ENCODE measurements at regions not wholly inside any gene's neighbourhood (a gene's known extent, or its start where the extent isn't known, plus 50 kb on each side); places are given as distances from the start of the nearest gene placed in this dataset.
A peak's percentile ranks its signal among the peaks of the same experiment; 100 is the strongest.

- TF ChIP-seq EZH2 (IDR thresholded peaks at IDR 0.05; ENCODE audit: low read length, unreplicated experiment), result no peak
- no peak for TF ChIP-seq EZH2phosphoT487 (IDR thresholded peaks at IDR 0.05; ENCODE audit: borderline replicate concordance, low read length)
- no peak for TF ChIP-seq CTCF (conservative IDR thresholded peaks at IDR 0.05; ENCODE audit: low read depth, low read length)
- CTCF ChIA-PET, result no interaction called here
- H3F3A ChIP-seq (ENCODE audit: low read length, unreplicated experiment), result peaks cover 3% of the 10 kb centered on the region
- H3K27me3 ChIP-seq (ENCODE audit: low read length), result no peaks in the 10 kb centered on the region
- ATAC-seq (no peak), DNase-seq (no peak)
- H4K20me1 ChIP-seq (ENCODE audit: low read length), result no peaks in the 10 kb centered on the region
- no peaks in the 10 kb centered on the region for H3K9me3 ChIP-seq (ENCODE audit: low read length)
- H3K4me1 ChIP-seq (ENCODE audit: insufficient read depth, low read length), result peaks cover 9% of the 10 kb centered on the region
- H3K9ac ChIP-seq (ENCODE audit: low read length), result no peak overlapping the region
- no TSS peak for BruUV-seq (replicated peaks)
- H3K27ac ChIP-seq (ENCODE audit: low read length), result no peak overlapping the region
- H3K79me2 ChIP-seq (ENCODE audit: low read length), result no peaks in the 10 kb centered on the region
- POLR2A ChIA-PET (ENCODE audit: unreplicated experiment), result no interaction called here
- no peak overlapping the region for H3K4me2 ChIP-seq (ENCODE audit: low read length)
- no peaks in the 10 kb centered on the region for H3K36me3 ChIP-seq (ENCODE audit: low read depth, low read length)
- H2AFZ ChIP-seq (ENCODE audit: low read length), result no peak overlapping the region
- H3K4me3 ChIP-seq (ENCODE audit: low read length), result no peak overlapping the region
- no peaks in the 10 kb centered on the region for H3K9me2 ChIP-seq (replicated peaks; ENCODE audit: low read length)
- intact Hi-C loops (cut with micrococcal nuclease), result no loop called here
These were observed 200.5 kb downstream of the KLF5 start for GRCh38 chr13:73259061-73260017.

DNA sequence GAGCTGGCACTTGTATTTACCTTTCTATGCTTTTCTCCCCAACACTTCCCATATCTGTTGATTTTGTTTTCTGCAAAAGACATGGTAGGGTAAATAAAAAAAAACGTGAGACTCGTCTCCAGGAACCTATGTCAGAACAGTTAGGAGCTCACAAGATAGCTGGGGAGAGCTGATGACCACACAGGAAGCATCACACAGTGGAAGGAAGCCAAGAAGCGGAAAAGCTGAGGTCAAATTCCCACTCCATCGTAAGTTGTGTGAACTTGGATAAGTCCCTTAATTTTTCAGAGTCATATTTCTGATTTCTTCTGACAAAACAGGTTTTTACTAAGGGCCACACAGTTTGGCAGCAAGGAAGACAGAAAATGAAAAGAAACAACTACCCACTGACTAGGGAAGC, 199.6 kb downstream of the KLF5 start:
- Histone ChIP-seq H3K4me3 (ENCODE audit: low read length) (no peak overlapping the region), H3F3A (ENCODE audit: low read length, unreplicated experiment) (peaks cover 3% of the 10 kb centered on the region), H3K4me2 (ENCODE audit: low read length) (no peak overlapping the region), H3K9me2 (replicated peaks; ENCODE audit: low read length) (no peaks in the 10 kb centered on the region), H3K27me3 (ENCODE audit: low read length) (no peaks in the 10 kb centered on the region), H2AFZ (ENCODE audit: low read length) (no peak overlapping the region), H3K9ac (ENCODE audit: low read length) (no peak overlapping the region), H3K9me3 (ENCODE audit: low read length) (no peaks in the 10 kb centered on the region), H3K36me3 (ENCODE audit: low read depth, low read length) (no peaks in the 10 kb centered on the region), H4K20me1 (ENCODE audit: low read length) (no peaks in the 10 kb centered on the region), H3K4me1 (ENCODE audit: insufficient read depth, low read length) (peaks cover 10% of the 10 kb centered on the region), H3K27ac (ENCODE audit: low read length) (no peak overlapping the region), H3K79me2 (ENCODE audit: low read length) (no peaks in the 10 kb centered on the region)
- DNase-seq (no peak), ATAC-seq (no peak)
- ChIA-PET CTCF (no interaction called here), POLR2A (ENCODE audit: unreplicated experiment) (no interaction called here)
- no TSS peak for BruUV-seq (replicated peaks)
- TF ChIP-seq EZH2 (IDR thresholded peaks at IDR 0.05; ENCODE audit: low read length, unreplicated experiment) (no peak), CTCF (conservative IDR thresholded peaks at IDR 0.05; ENCODE audit: low read depth, low read length) (no peak), EZH2phosphoT487 (IDR thresholded peaks at IDR 0.05; ENCODE audit: borderline replicate concordance, low read length) (no peak)
- intact Hi-C loops (cut with micrococcal nuclease), result no loop called here

DNA sequence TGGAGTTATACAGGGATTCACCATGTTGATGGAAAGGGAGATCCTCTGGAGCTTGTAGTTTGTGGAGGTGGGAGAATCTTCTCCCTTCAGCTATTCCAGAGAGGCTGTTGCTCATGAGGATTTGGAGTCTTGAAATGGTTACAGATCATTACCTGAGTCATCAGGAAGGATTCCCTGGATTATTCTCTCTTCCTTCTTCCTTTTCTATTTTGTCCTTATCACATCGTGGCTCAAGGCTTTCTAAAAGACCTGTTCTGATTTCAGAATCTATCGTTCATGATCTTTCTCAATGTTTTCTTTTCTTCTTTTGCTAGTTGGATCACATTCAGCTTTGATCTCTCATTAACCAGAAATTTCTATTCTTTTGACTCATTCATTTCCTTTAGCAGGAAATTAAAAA, 196.0 kb downstream of the KLF5 start:
- ATAC-seq (peak; percentile 54), DNase-seq (peak; percentile 36)
- Histone ChIP-seq H3F3A (ENCODE audit: low read length, unreplicated experiment) (peaks cover 3% of the 10 kb centered on the region), H3K4me3 (ENCODE audit: low read length) (no peak overlapping the region), H3K36me3 (ENCODE audit: low read depth, low read length) (no peaks in the 10 kb centered on the region), H3K27ac (ENCODE audit: low read length) (0 out of 2 replicates have a peak overlapping the region, but pooled peaks have one; percentile 2), H3K9me3 (ENCODE audit: low read length) (no peaks in the 10 kb centered on the region), H3K79me2 (ENCODE audit: low read length) (no peaks in the 10 kb centered on the region), H3K9ac (ENCODE audit: low read length) (no peak overlapping the region), H3K9me2 (replicated peaks; ENCODE audit: low read length) (no peaks in the 10 kb centered on the region), H3K4me1 (ENCODE audit: insufficient read depth, low read length) (peaks cover 10% of the 10 kb centered on the region), H3K27me3 (ENCODE audit: low read length) (no peaks in the 10 kb centered on the region), H4K20me1 (ENCODE audit: low read length) (no peaks in the 10 kb centered on the region), H3K4me2 (ENCODE audit: low read length) (peak overlapping the region; percentile 47), H2AFZ (ENCODE audit: low read length) (peak overlapping the region; percentile 62)
- POLR2A ChIA-PET (ENCODE audit: unreplicated experiment), result no interaction called here
- CTCF ChIA-PET, result interaction anchor here (0.6 kb wide), 1 partner anchor 10 kb away, joined by 3 read pairs; no protein-coding TSS in a partner anchor
- intact Hi-C loops (cut with micrococcal nuclease), result no loop called here
- TF ChIP-seq EZH2 (IDR thresholded peaks at IDR 0.05; ENCODE audit: low read length, unreplicated experiment) (no peak), EZH2phosphoT487 (IDR thresholded peaks at IDR 0.05; ENCODE audit: borderline replicate concordance, low read length) (no peak), CTCF (conservative IDR thresholded peaks at IDR 0.05; ENCODE audit: low read depth, low read length) (no peak)
- BruUV-seq (replicated peaks), result no TSS peak

Data from PC-3 (cell line).